H1 (cell line): ENCODE measurements at regions not wholly inside any gene's neighbourhood (a gene's known extent, or its start where the extent isn't known, plus 50 kb on each side); places are given as distances from the start of the nearest gene placed in this dataset.
A peak's percentile ranks its signal among the peaks of the same experiment; 100 is the strongest.

Experiments
- CTCF ChIA-PET: fragments of 300-600 bp; sonication (Branson Sonifier 250); formaldehyde crosslinking; loops from one replicate; lab custom pipeline; 2021; ENCODE audit not compliant: partially characterized antibody; lab: Charles Lee
- POLR2A ChIA-PET: fragments of 300-600 bp; sonication (Branson Sonifier 250); formaldehyde crosslinking; loops from one replicate; lab custom pipeline; 2021; ENCODE audit warnings: inconsistent platforms; ENCODE audit not compliant: partially characterized antibody; lab: Charles Lee
- DNase-seq, 2 experiments: peaks; one replicate each; pipeline versions ENCODE4 v3.0.0 to v3.0.0-alpha.2; 2010 to 2022; ENCODE audit warnings: low spot score in 2 of 2, low read depth in 1 of 2, mixed read lengths in 1 of 2
- FAIRE-seq: peaks from 2 replicates; lab custom pipeline; 2011; peaks lifted over from hg19 to GRCh38; lab: Jason Lieb, UNC
- H2AFZ ChIP-seq: 2 replicates; pipeline ENCODE4 v1.8.1; 2012; ENCODE audit warnings: low read length, inconsistent platforms
- H2AK5ac ChIP-seq: 2 replicates; pipeline ENCODE4 v1.6.1; 2013; ENCODE audit warnings: low read depth, low read length
- H2BK120ac ChIP-seq: replicated peaks from 2 replicates; pipeline ENCODE3; 2013; ENCODE audit warnings: low read depth, low read length, inconsistent platforms
- H2BK12ac ChIP-seq: 2 replicates; pipeline ENCODE4 v1.6.1; 2013; ENCODE audit warnings: low read depth, low read length
- H2BK15ac ChIP-seq: 2 replicates; pipeline ENCODE4 v1.6.1; 2013; ENCODE audit warnings: low read length
- H2BK20ac ChIP-seq: 2 replicates; pipeline ENCODE4 v1.6.1; 2013; ENCODE audit warnings: low read length
- H2BK5ac ChIP-seq: 2 replicates; pipeline ENCODE4 v1.6.1; 2013; ENCODE audit warnings: low read depth, low read length
- H3K14ac ChIP-seq: 2 replicates; pipeline ENCODE4 v1.6.1; 2013; ENCODE audit warnings: inconsistent platforms; ENCODE audit not compliant: insufficient read length
- H3K18ac ChIP-seq: 2 replicates; pipeline ENCODE4 v1.6.1; 2013; ENCODE audit warnings: low read length; ENCODE audit errors: extremely low read depth
- H3K23ac ChIP-seq: 2 replicates; pipeline ENCODE4 v1.6.1; 2013; ENCODE audit warnings: inconsistent platforms; ENCODE audit not compliant: insufficient read length
- H3K23me2 ChIP-seq: 2 replicates; pipeline ENCODE4 v1.6.1; 2013; ENCODE audit warnings: low read depth, low read length
- H3K27ac ChIP-seq: 2 replicates; pipeline ENCODE4 v1.6.1; 2011; ENCODE audit warnings: low read depth, low read length, inconsistent platforms
- H3K27me3 ChIP-seq, 4 experiments: replicated peaks in 1 of 4; 1 replicate in 1 of 4; 2 replicates in 3 of 4; pipeline versions ENCODE4 v1.6.1 to v1.8.1; 2011 to 2013; ENCODE audit warnings: low read length in 3 of 4, mild to moderate bottlenecking in 3 of 4, inconsistent platforms in 2 of 4, mixed read lengths in 2 of 4, moderate library complexity in 1 of 4; ENCODE audit not compliant: control insufficient read depth in 3 of 4, insufficient read depth in 3 of 4; ENCODE audit errors: extremely low read depth in 1 of 4
- H3K36me3 ChIP-seq, 4 experiments: 2 replicates each; pipeline versions ENCODE4 v1.6.1 to v1.8.1; 2011 to 2013; ENCODE audit warnings: mild to moderate bottlenecking in 4 of 4, low read length in 3 of 4, moderate library complexity in 2 of 4, control low read depth in 1 of 4, inconsistent platforms in 1 of 4; ENCODE audit not compliant: insufficient read depth in 4 of 4, control insufficient read depth in 2 of 4
- H3K4ac ChIP-seq: replicated peaks from 2 replicates; pipeline ENCODE3; 2013; ENCODE audit warnings: low read length, low read depth, mixed read lengths, inconsistent platforms; ENCODE audit not compliant: insufficient read length
- H3K4me1 ChIP-seq, 4 experiments: replicated peaks in 1 of 4; 1 replicate in 1 of 4; 2 replicates in 3 of 4; pipeline versions ENCODE4 v1.6.1 to v1.8.1; 2011 to 2013; ENCODE audit warnings: low read length in 3 of 4, inconsistent platforms in 2 of 4, mixed read lengths in 1 of 4; ENCODE audit not compliant: insufficient read depth in 4 of 4, control insufficient read depth in 3 of 4
- H3K4me2 ChIP-seq, 2 experiments: 2 replicates each; pipeline versions ENCODE4 v1.6.1 to v1.8.1; 2011 to 2013; ENCODE audit warnings: low read depth in 2 of 2, low read length in 2 of 2, control low read depth in 1 of 2, inconsistent platforms in 1 of 2, mild to moderate bottlenecking in 1 of 2; ENCODE audit not compliant: insufficient read depth in 1 of 2
- H3K4me3 ChIP-seq, 4 experiments: fragments of 200-600, 300-600 bp in 1 of 4; sonication (generic), shearing (Covaris generic), sonication (Bioruptor Twin) in 1 of 4; 2 replicates each; pipeline versions ENCODE4 v1.5.1 to v1.8.1; 2011 to 2016; ENCODE audit warnings: low read length in 4 of 4, low read depth in 3 of 4, control low read depth in 2 of 4, inconsistent platforms in 2 of 4, mild to moderate bottlenecking in 2 of 4, mixed read lengths in 1 of 4, moderate library complexity in 1 of 4; ENCODE audit not compliant: insufficient read depth in 2 of 4; ENCODE audit errors: extremely low read depth in 1 of 4
- H3K56ac ChIP-seq: replicated peaks from 2 replicates; pipeline ENCODE3; 2013; ENCODE audit warnings: low read depth, mild to moderate bottlenecking, mixed read lengths, low read length, inconsistent platforms; ENCODE audit not compliant: insufficient read length
- H3K79me1 ChIP-seq: 2 replicates; pipeline ENCODE4 v1.6.1; 2013; ENCODE audit warnings: low read depth, low read length, control low read depth
- H3K79me2 ChIP-seq, 2 experiments: 2 replicates each; pipeline versions ENCODE4 v1.6.1 to v1.8.1; 2012 to 2013; ENCODE audit warnings: low read length in 2 of 2, mild to moderate bottlenecking in 2 of 2, inconsistent platforms in 1 of 2; ENCODE audit not compliant: insufficient read depth in 2 of 2, control insufficient read depth in 1 of 2
- H3K9ac ChIP-seq, 4 experiments: replicated peaks in 1 of 4; 1 replicate in 1 of 4; 2 replicates in 3 of 4; pipeline versions ENCODE4 v1.6.1 to v1.8.1; 2011 to 2013; ENCODE audit warnings: low read depth in 3 of 4, low read length in 3 of 4, control low read depth in 2 of 4, mild to moderate bottlenecking in 2 of 4, moderate library complexity in 2 of 4, inconsistent platforms in 1 of 4; ENCODE audit errors: extremely low read depth in 1 of 4
- H3K9me3 ChIP-seq, 2 experiments: 2 replicates each; pipeline versions ENCODE4 v1.6.1 to v1.8.1; 2012 to 2013; ENCODE audit warnings: mild to moderate bottlenecking in 2 of 2, moderate library complexity in 2 of 2, control low read depth in 1 of 2, inconsistent platforms in 1 of 2, low read depth in 1 of 2, low read length in 1 of 2, mixed read lengths in 1 of 2; ENCODE audit not compliant: insufficient read depth in 2 of 2
- H4K20me1 ChIP-seq, 2 experiments: replicated peaks in 1 of 2; 2 replicates each; pipeline versions ENCODE3 to v1.8.1; 2011 to 2013; ENCODE audit warnings: inconsistent platforms in 2 of 2, low read length in 2 of 2, mild to moderate bottlenecking in 1 of 2; ENCODE audit not compliant: insufficient read depth in 2 of 2, control insufficient read depth in 1 of 2
- H4K5ac ChIP-seq: 2 replicates; pipeline ENCODE4 v1.6.1; 2013; ENCODE audit warnings: low read length, low read depth, mixed read lengths, inconsistent platforms; ENCODE audit not compliant: insufficient read length
- H4K8ac ChIP-seq: 2 replicates; pipeline ENCODE4 v1.8.0; 2013; ENCODE audit warnings: mild to moderate bottlenecking, moderate library complexity, low read length, inconsistent platforms; ENCODE audit not compliant: insufficient read depth; ENCODE audit errors: extremely low read depth
- H4K91ac ChIP-seq: replicated peaks from 2 replicates; pipeline ENCODE3; 2013; ENCODE audit warnings: low read length, mixed read lengths, inconsistent platforms; ENCODE audit not compliant: insufficient read length
- RXRA ChIP-seq: IDR thresholded peaks from 2 replicates; pipeline ENCODE4 v1.6.1; 2011; ENCODE audit warnings: low read depth, mild to moderate bottlenecking, low read length, moderate library complexity; ENCODE audit not compliant: insufficient read depth
- WGBS, 2 experiments: shearing (Covaris generic) in 1 of 2; methylation state at CpG; one replicate each; pipeline versions ENCODE4 v1.1.6 to v1.1.7; 2013 to 2015; ENCODE audit warnings: low lambda C conversion rate in 2 of 2, mixed read lengths in 2 of 2, inconsistent platforms in 1 of 2, low coverage in 1 of 2, missing lambda C conversion rate in 1 of 2; ENCODE audit not compliant: insufficient replicate concordance in 2 of 2, insufficient coverage in 1 of 2, insufficient read length in 1 of 2; ENCODE audit errors: extremely low coverage in 1 of 2, missing lambda C conversion rate in 1 of 2; 5-methylcytosine and 5-hydroxymethylcytosine counted together

DNA sequence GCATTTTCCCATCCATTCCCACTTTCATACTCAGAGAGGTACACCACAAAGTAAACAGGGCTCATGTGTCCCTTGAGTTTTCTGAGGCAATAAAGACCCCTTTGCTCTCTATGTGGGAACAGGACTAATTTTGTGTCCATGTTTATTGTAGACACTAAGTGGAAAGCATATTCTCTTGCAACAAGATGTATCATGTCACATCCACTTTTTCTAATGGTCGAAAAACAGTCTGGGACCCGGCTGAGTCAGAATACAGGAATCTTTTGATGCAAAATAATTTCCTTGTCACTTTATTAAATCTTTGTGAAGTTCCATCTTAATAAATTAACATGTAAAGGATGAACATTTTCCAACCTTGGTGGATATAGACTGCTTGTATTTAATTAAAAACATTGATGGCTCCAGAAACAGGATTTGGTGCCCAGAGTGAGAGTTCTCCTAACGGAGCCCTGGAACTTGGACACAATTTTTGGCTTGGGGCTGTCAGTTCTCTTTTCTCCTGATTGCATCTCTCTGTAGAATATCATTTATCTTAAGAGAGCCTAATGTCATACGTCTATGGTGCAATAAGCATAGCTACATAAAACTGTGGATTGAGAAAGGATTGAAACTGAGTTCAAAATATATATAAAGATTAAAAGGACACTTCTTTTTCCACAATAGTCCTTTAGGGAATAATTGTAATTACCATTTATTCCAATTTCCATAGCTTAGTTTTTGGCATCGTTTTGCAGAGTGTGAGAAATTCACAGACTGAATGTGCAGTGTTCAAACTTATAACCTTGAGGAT lies 1116.7 kb upstream of the SEMA6A start:
- Histone ChIP-seq H2BK20ac (no peak overlapping the region), H2AFZ (peak overlapping the region; percentile 70; the same call in 1 of the 2 replicates), H4K8ac (no peak overlapping the region), H3K4me3 (no peak overlapping the region), H3K14ac (no peak overlapping the region), H2BK120ac (no peak overlapping the region), H3K23ac (no peak overlapping the region), H2AK5ac (no peak overlapping the region), H3K23me2 (no peaks in the 10 kb centered on the region), H2BK15ac (no peak overlapping the region), H4K20me1 (no peaks in the 10 kb centered on the region), H3K9ac (no peak overlapping the region), H3K79me1 (no peaks in the 10 kb centered on the region), H3K4me1 (no peaks in the 10 kb centered on the region), H3K18ac (no peak overlapping the region), H4K91ac (no peak overlapping the region), H2BK5ac (no peak overlapping the region), H2BK12ac (no peak overlapping the region), H3K56ac (no peak overlapping the region), H4K5ac (no peak overlapping the region), H3K27ac (no peak overlapping the region), H3K4ac (no peak overlapping the region), H3K36me3 (no peaks in the 10 kb centered on the region), H3K27me3 (no peaks in the 10 kb centered on the region), H3K9me3 (no peaks in the 10 kb centered on the region), H3K79me2 (no peaks in the 10 kb centered on the region), H3K4me2 (no peak overlapping the region)
- TF ChIP-seq RXRA, result no peak
- POLR2A ChIA-PET, result no interaction called here
- WGBS, 2 experiments, result 90% methylated on average over 5 of the region's 5 CpGs; no CpG with 5 or more reads in 1 of the 2 experiments
- CTCF ChIA-PET, result interaction anchor here (0.5 kb wide), 1 partner anchor 141 kb away, joined by 3 read pairs; no protein-coding TSS in a partner anchor
- no peak for DNase-seq
- no peak for FAIRE-seq
